Dermis microvascular lymphatic vessel endothelial cell (primary cell): ENCODE measurements at regions not wholly inside any gene's neighbourhood (a gene's known extent, or its start where the extent isn't known, plus 50 kb on each side); places are given as distances from the start of the nearest gene placed in this dataset.

Experiments used
- DNase-seq, 2 donors: peaks; one replicate each; pipeline versions ENCODE4 v3.0.0 to v3.0.0-alpha.2; 2010; ENCODE audit warnings: low read depth in 2 of 2

- DNase-seq, result peak in 1 of 2 donors; percentile 52
Observed at GRCh38 chr2:105455488-105456003, 56.7 kb upstream of the FHL2 start.

GRCh38 chr2:105454801-105455485, 56.1 kb upstream of the FHL2 start:
- peak in 1 of 2 donors; percentile 46 for DNase-seq

GRCh38 chr2:105451571-105452166, 52.8 kb upstream of the FHL2 start:
- DNase-seq, result no peak

- no peak for DNase-seq
Observed at GRCh38 chr2:105450471-105450870, 51.6 kb upstream of the FHL2 start.

- no peak for DNase-seq
Observed at GRCh38 chr2:105449076-105449475, 50.2 kb upstream of the FHL2 start.
